ENCODE measurements at regions not wholly inside any gene's neighbourhood (a gene's known extent, or its start where the extent isn't known, plus 50 kb on each side); places are given as distances from the start of the nearest gene placed in this dataset.

GRCh38 chr5:61617995-61618525, 286.0 kb downstream of the ZSWIM6 start:
- DNase-seq (no peak), ATAC-seq (no peak)
- Histone ChIP-seq H3K27me3 (no peaks in the 10 kb centered on the region), H3K36me3 (no peaks in the 10 kb centered on the region), H3K27ac (no peak overlapping the region), H3K9me3 (no peaks in the 10 kb centered on the region), H3K4me1 (peaks cover 0 to 4% (median 0%) of the 10 kb centered on the region in 4 donors), H3K4me3 (no peak overlapping the region)
- 74% methylated on average over 2 of the region's 2 CpGs for WGBS (ENCODE audit: insufficient coverage, low coverage, low lambda C conversion rate, missing lambda C conversion rate)
- TF ChIP-seq POLR2A (IDR thresholded peaks at IDR 0.05) (no peak), CTCF (IDR thresholded peaks at IDR 0.05) (no peak)
- intact Hi-C loops (cut with DNase I) = no loop called here

GRCh38 chr5:61618577-61618976, 286.5 kb downstream of the ZSWIM6 start:
- DNase-seq (no peak), ATAC-seq (no peak)
- intact Hi-C loops (cut with DNase I) = no loop called here
- Histone ChIP-seq H3K27me3 (no peaks in the 10 kb centered on the region), H3K27ac (no peak overlapping the region), H3K4me1 (peaks cover 0 to 4% (median 0%) of the 10 kb centered on the region in 4 donors), H3K9me3 (no peaks in the 10 kb centered on the region), H3K36me3 (no peaks in the 10 kb centered on the region), H3K4me3 (no peak overlapping the region)
- 90% methylated on average over 4 of the region's 4 CpGs for WGBS (ENCODE audit: insufficient coverage, low coverage, low lambda C conversion rate, missing lambda C conversion rate)
- TF ChIP-seq CTCF (IDR thresholded peaks at IDR 0.05) (no peak), POLR2A (IDR thresholded peaks at IDR 0.05) (no peak)

GRCh38 chr5:61619289-61619688, 287.2 kb downstream of the ZSWIM6 start:
- WGBS (ENCODE audit: insufficient coverage, low coverage, low lambda C conversion rate, missing lambda C conversion rate) = 65% methylated on average over 2 of the region's 3 CpGs
- H3K27me3 ChIP-seq = no peaks in the 10 kb centered on the region
- no peak overlapping the region for H3K27ac ChIP-seq
- no peak for DNase-seq
- ATAC-seq = no peak
- H3K36me3 ChIP-seq = no peaks in the 10 kb centered on the region
- H3K9me3 ChIP-seq = no peaks in the 10 kb centered on the region
- H3K4me1 ChIP-seq = peaks cover 0 to 4% (median 0%) of the 10 kb centered on the region in 4 donors
- H3K4me3 ChIP-seq = no peak overlapping the region
- TF ChIP-seq POLR2A (IDR thresholded peaks at IDR 0.05) (no peak), CTCF (IDR thresholded peaks at IDR 0.05) (no peak)
- intact Hi-C loops (cut with DNase I) = no loop called here

- no peak for TF ChIP-seq CTCF (IDR thresholded peaks at IDR 0.05)
- TF ChIP-seq POLR2A (IDR thresholded peaks at IDR 0.05) = no peak
These were observed 287.9 kb downstream of the ZSWIM6 start for GRCh38 chr5:61619777-61620518.

More at GRCh38 chr5:61619777-61620518, 287.9 kb downstream of the ZSWIM6 start:
- no peak overlapping the region for H3K4me3 ChIP-seq
- DNase-seq (no peak), ATAC-seq (no peak)
- peaks cover 0 to 4% (median 1%) of the 10 kb centered on the region in 4 donors for H3K4me1 ChIP-seq
- no peaks in the 10 kb centered on the region for H3K9me3 ChIP-seq
- intact Hi-C loops (cut with DNase I) = no loop called here
- 71% methylated on average over 3 of the region's 8 CpGs for WGBS (ENCODE audit: insufficient coverage, low coverage, low lambda C conversion rate, missing lambda C conversion rate)
- H3K27ac ChIP-seq = no peak overlapping the region
- no peaks in the 10 kb centered on the region for H3K27me3 ChIP-seq
- H3K36me3 ChIP-seq = no peaks in the 10 kb centered on the region
